ENCODE measurements at regions not wholly inside any gene's neighbourhood (a gene's known extent, or its start where the extent isn't known, plus 50 kb on each side); places are given as distances from the start of the nearest gene placed in this dataset.

GRCh38 chr5:165996201-165996875 lies 2295.1 kb upstream of the WWC1 start:
- TF ChIP-seq, protein P1, sequence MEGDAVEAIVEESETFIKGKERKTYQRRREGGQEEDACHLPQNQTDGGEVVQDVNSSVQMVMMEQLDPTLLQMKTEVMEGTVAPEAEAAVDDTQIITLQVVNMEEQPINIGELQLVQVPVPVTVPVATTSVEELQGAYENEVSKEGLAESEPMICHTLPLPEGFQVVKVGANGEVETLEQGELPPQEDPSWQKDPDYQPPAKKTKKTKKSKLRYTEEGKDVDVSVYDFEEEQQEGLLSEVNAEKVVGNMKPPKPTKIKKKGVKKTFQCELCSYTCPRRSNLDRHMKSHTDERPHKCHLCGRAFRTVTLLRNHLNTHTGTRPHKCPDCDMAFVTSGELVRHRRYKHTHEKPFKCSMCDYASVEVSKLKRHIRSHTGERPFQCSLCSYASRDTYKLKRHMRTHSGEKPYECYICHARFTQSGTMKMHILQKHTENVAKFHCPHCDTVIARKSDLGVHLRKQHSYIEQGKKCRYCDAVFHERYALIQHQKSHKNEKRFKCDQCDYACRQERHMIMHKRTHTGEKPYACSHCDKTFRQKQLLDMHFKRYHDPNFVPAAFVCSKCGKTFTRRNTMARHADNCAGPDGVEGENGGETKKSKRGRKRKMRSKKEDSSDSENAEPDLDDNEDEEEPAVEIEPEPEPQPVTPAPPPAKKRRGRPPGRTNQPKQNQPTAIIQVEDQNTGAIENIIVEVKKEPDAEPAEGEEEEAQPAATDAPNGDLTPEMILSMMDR (IDR thresholded peaks at IDR 0.05; ENCODE audit: low read depth, low read length, missing input control), result no peak
- TF ChIP-seq REST (IDR thresholded peaks at IDR 0.05), result no peak
- no peak for TF ChIP-seq RAD21 (IDR thresholded peaks at IDR 0.05)
- TF ChIP-seq JUND (IDR thresholded peaks at IDR 0.05), result no peak
- no peak for TF ChIP-seq TAF1 (conservative IDR thresholded peaks at IDR 0.05)
- no peak for TF ChIP-seq NR2F2 (IDR thresholded peaks at IDR 0.05)
- TF ChIP-seq YY1 (IDR thresholded peaks at IDR 0.05), result no peak
- no peak for TF ChIP-seq RXRA (IDR thresholded peaks at IDR 0.05)
- TF ChIP-seq, protein P2, sequence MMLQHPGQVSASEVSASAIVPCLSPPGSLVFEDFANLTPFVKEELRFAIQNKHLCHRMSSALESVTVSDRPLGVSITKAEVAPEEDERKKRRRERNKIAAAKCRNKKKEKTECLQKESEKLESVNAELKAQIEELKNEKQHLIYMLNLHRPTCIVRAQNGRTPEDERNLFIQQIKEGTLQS (IDR thresholded peaks at IDR 0.05), result no peak
- TF ChIP-seq MAX (IDR thresholded peaks at IDR 0.05), result no peak

All from liver (tissue), 3 donors.